ENCODE measurements at regions not wholly inside any gene's neighbourhood (a gene's known extent, or its start where the extent isn't known, plus 50 kb on each side); places are given as distances from the start of the nearest gene placed in this dataset.

DNA sequence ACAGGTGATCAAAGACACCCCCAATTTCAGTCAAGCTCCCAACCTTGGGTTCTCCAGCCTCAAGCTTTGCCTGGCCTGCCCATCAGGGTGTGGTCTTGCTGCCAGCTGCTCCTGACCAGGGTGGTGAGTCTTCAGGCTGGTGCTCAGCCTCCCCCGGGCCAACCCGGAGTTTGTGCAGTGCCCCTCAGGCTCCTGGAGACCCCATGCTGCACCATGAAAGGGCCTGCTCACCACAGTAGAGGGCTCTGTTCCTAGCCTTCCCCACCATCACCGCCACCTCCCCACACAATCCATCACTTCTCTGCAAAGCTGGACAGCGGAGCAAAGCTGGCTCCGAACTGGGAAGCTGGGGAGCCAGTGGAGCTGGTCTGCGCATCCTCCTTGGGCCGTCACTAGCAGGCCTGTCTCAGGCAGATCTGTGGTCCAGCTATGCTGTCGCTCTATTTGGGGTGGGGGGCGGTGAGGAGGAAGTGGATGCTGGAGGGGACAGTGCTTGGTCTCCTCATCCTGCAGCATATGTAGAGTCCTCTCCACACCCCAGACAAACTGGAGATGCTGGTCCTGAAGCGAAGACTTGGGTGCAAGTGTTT is 88.5 kb upstream of the RPL38 start:
- H3K4me3 ChIP-seq: no peak overlapping the region
- H3K4me1 ChIP-seq: no peaks in the 10 kb centered on the region
- no peak for DNase-seq
- no peaks in the 10 kb centered on the region for H3K9me3 ChIP-seq
- 83 to 90% methylated on average over 10 of the region's 10 CpGs for WGBS, 2 donors
- no peaks in the 10 kb centered on the region for H3K36me3 ChIP-seq
- H3K27ac ChIP-seq: no peak overlapping the region
- H3K27me3 ChIP-seq: peaks cover 0 to 45% (median 14%) of the 10 kb centered on the region in 3 donors
- no peak for TF ChIP-seq POLR2AphosphoS5 (IDR thresholded peaks at IDR 0.05)
- TF ChIP-seq, protein P1, sequence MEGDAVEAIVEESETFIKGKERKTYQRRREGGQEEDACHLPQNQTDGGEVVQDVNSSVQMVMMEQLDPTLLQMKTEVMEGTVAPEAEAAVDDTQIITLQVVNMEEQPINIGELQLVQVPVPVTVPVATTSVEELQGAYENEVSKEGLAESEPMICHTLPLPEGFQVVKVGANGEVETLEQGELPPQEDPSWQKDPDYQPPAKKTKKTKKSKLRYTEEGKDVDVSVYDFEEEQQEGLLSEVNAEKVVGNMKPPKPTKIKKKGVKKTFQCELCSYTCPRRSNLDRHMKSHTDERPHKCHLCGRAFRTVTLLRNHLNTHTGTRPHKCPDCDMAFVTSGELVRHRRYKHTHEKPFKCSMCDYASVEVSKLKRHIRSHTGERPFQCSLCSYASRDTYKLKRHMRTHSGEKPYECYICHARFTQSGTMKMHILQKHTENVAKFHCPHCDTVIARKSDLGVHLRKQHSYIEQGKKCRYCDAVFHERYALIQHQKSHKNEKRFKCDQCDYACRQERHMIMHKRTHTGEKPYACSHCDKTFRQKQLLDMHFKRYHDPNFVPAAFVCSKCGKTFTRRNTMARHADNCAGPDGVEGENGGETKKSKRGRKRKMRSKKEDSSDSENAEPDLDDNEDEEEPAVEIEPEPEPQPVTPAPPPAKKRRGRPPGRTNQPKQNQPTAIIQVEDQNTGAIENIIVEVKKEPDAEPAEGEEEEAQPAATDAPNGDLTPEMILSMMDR (IDR thresholded peaks at IDR 0.05): no peak
- TF ChIP-seq EP300 (IDR thresholded peaks at IDR 0.05): no peak
- no peak for TF ChIP-seq POLR2A (IDR thresholded peaks at IDR 0.05)
- intact Hi-C loops (cut with DNase I): no loop called here

- Histone ChIP-seq H3K27me3 (peaks cover 0 to 40% (median 11%) of the 10 kb centered on the region in 3 donors), H3K36me3 (no peaks in the 10 kb centered on the region), H3K4me3 (no peak overlapping the region), H3K4me1 (no peaks in the 10 kb centered on the region), H3K9me3 (no peaks in the 10 kb centered on the region), H3K27ac (no peak overlapping the region)
- intact Hi-C loops (cut with DNase I): no loop called here
- no peak for DNase-seq
- 42 to 68% methylated on average over 7 of the region's 7 CpGs for WGBS, 2 donors
- TF ChIP-seq POLR2AphosphoS5 (IDR thresholded peaks at IDR 0.05): no peak
- TF ChIP-seq POLR2A (IDR thresholded peaks at IDR 0.05): no peak
- TF ChIP-seq, protein P1 (IDR thresholded peaks at IDR 0.05): no peak
- no peak for TF ChIP-seq EP300 (IDR thresholded peaks at IDR 0.05)
Measured at GRCh38 chr17:74115586-74115985, 87.9 kb upstream of the RPL38 start.

DNA sequence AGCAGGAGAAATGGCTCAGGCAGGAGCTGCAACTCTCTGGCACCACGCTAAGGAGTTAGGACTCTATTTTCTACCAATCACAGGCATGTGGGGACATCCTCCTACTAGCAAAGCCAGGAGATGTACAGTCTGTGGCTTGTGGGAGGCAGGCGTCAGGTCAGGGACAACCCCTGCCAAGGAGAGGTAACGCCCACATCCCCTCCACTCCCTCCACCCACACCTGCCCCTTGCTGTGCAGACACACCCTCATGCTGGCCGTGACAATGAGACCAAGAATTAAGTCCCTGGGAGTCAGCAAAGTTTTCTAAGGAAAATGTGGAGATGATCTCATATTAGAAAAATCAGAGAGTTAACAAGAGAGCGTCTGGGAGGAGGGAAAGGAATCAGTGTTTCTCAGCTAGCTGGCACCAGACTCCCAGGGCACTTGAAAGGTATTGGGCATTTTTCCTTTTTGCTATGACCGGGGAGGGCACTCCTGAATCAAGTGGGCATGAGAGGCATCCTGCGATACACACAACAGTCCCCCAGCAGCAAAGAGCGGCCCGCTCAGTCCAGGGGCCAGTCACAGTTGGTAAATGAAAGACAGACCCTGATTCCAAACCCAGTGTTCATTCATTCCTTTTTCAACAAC is 87.3 kb upstream of the RPL38 start:
- H3K36me3 ChIP-seq: no peaks in the 10 kb centered on the region
- H3K4me1 ChIP-seq: no peaks in the 10 kb centered on the region
- intact Hi-C loops (cut with DNase I): no loop called here
- H3K9me3 ChIP-seq: no peaks in the 10 kb centered on the region
- no peak overlapping the region for H3K27ac ChIP-seq
- H3K27me3 ChIP-seq: peaks cover 0 to 37% (median 6%) of the 10 kb centered on the region in 3 donors
- DNase-seq: no peak
- TF ChIP-seq POLR2AphosphoS5 (IDR thresholded peaks at IDR 0.05) (no peak), POLR2A (IDR thresholded peaks at IDR 0.05) (no peak), EP300 (IDR thresholded peaks at IDR 0.05) (no peak)
- TF ChIP-seq, protein P1 (IDR thresholded peaks at IDR 0.05): no peak
- WGBS, 2 donors: 38 to 60% methylated on average over 9 of the region's 9 CpGs
- H3K4me3 ChIP-seq: no peak overlapping the region

- H3K9me3 ChIP-seq: peaks cover 0 to 3% (median 0%) of the 10 kb centered on the region in 4 donors
- H3K4me1 ChIP-seq: no peaks in the 10 kb centered on the region
- DNase-seq: peak; percentile 34
- intact Hi-C loops (cut with DNase I): no loop called here
- H3K4me3 ChIP-seq: no peak overlapping the region
- TF ChIP-seq POLR2A (IDR thresholded peaks at IDR 0.05) (no peak), EP300 (IDR thresholded peaks at IDR 0.05) (no peak), POLR2AphosphoS5 (IDR thresholded peaks at IDR 0.05) (no peak)
- TF ChIP-seq, protein P1 (IDR thresholded peaks at IDR 0.05): no peak
- peaks cover 0 to 31% (median 6%) of the 10 kb centered on the region in 3 donors for H3K27me3 ChIP-seq
- 78 to 81% methylated on average over 21 of the region's 21 CpGs for WGBS, 2 donors
- no peak overlapping the region for H3K27ac ChIP-seq
- H3K36me3 ChIP-seq: no peaks in the 10 kb centered on the region
Measured at GRCh38 chr17:74117087-74117698, 86.3 kb upstream of the RPL38 start.
